GM21367 (cell line): ENCODE measurements at regions not wholly inside any gene's neighbourhood (a gene's known extent, or its start where the extent isn't known, plus 50 kb on each side); places are given as distances from the start of the nearest gene placed in this dataset.

Experiments
- ATAC-seq: cut with Tn5 transposase; IDR thresholded peaks from one replicate; pipeline ENCODE4 v1.9.1; 2021; ENCODE audit not compliant: unreplicated experiment

DNA sequence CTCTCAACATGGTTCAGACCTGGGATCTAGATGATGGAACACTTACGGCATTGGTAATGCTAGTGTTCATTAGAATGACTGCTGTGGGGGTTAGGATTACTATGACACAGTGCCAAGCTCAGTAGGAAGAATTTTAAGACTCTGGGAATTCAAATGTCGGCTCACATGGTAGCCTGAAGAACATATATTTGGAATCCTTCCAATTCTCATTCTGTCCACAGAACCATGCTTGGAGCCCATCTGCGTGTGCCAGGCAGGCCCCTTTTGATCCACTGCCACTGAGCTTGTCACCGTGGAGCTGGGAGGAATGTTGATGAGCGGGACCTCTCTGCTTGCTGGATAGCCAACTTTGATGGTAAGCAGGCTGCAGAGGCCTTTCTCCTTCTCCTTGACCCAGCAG, 322.0 kb upstream of the SOX11 start:
- ATAC-seq = no peak

DNA sequence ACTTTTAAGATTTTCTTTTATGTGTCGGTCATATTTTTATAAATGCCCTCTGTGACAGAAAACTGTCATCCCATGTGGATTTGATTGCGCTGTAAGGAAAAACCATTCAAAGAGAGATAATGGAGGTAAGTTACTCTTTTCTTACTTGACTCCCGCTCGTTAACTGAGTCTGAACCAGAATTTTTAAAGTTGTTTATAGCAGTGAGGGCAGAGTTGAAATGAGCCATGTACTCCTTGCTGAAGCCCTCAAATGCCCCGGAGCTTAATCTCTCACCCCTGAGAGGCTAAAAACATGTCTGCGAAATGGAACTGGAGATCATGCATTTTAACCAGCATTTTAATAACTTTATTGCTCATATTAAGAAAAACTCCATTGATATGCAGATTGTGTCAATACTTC, 320.0 kb upstream of the SOX11 start:
- ATAC-seq = no peak

DNA sequence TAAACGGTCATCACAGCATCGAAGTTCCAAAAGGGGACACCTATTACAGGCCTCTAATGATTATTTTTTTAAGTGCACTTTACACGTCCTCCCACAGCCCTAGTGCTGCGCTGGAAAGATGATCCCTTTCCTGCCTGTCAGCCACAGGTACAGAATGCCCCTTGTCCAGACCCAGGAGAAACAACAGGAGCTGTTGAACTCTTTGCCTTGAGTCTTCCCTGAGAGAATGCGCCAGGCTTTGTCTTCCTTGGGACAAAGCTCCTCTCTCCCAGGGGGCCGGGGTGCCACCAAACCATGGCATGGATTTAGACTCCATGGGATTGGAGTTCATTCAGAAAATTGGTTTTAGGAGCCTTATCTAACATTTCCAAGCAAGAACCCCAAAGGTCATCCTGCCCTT, 319.0 kb upstream of the SOX11 start:
- no peak for ATAC-seq

DNA sequence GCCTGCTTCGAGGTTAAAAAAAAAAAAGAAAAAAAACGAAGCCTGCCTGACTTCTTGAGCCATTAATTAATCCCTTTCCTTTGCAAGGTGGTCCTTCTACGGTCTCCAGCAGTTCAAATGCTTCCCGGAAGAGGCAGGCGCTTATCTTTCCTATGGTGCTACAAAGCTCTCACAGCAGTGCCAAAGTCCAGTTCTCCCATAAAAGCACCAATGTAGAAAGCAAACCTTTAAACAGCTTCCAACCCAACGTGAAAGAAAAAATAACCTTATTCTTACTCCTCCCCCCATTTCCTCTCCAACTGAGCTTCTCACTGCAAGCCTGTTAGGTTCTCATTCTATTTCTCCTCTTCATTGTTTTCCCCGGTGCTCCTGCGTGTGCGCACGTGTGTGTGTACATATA, 317.4 kb upstream of the SOX11 start:
- ATAC-seq = no peak

DNA sequence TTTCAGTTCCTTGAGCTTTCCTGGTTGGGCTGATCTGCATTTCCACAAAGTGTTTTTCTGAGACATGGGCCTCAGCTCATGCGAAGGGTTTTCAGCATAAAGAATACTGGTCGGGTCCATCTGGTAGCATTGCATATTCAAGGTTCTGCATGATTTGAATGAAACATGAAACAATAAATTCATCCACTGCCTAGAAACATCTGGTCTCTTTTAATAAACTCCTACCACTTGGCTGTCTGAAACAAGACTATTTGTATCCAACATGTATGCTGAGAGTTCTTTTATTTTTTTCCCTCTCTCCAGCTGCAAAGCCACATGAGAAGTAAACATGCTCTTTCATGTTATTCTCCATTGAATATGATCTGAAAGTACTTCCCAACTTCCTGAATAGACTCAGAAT, 314.9 kb upstream of the SOX11 start:
- no peak for ATAC-seq

DNA sequence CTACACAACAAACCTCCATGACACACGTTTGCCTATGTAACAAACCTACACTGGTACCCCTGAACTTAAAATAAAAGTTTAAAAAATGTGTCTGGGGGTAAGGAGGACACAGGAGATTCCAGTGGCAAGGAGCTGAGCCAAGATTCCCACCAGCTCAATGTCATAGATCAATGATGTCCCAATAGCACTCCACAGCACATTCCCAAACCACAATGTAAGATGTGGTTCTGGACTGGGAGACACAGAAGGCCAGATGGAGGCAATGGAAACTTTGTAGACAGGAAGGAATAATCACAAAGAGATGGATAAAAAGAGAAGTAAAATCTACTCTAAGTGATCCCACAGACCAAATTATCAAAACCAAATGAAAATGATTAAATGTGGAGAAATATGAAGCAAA, 312.4 kb upstream of the SOX11 start:
- no peak for ATAC-seq

DNA sequence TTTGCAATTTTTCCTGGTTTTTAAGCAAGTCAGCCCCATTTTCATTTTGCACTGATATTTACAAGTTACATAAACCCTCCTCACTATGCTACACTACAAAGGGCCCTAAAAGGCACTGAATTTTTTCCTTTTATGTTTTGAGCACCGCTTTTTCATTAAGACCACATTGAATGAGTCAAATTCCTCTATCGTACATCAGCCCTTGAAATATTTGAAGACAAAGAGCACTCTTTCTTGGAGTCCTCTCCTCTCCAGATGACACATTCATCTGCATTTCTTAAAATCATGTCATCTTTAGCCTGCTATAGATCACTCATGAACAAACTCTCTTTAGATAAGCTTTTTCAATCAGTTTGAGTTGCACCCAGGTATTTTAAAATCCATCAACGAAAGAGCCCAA, 306.6 kb upstream of the SOX11 start:
- no peak for ATAC-seq

DNA sequence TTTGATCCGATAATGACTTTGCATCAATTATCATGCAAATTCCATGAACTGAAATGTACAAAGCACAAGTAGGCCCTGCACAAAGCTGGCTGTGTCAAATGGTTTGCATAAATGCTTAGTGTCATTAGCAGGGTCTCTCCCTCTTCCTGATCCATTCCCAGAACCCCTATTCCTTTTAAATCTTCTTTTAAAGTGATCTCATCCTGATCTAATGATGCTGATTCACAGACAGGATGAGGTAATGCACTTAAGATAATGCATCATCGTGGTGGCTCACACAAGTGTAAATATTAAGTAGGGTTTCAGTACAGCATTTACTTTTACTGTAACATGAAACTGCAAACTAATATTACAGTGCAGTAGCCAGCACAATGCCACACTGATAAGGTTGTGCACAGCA, 304.8 kb upstream of the SOX11 start:
- ATAC-seq = no peak

DNA sequence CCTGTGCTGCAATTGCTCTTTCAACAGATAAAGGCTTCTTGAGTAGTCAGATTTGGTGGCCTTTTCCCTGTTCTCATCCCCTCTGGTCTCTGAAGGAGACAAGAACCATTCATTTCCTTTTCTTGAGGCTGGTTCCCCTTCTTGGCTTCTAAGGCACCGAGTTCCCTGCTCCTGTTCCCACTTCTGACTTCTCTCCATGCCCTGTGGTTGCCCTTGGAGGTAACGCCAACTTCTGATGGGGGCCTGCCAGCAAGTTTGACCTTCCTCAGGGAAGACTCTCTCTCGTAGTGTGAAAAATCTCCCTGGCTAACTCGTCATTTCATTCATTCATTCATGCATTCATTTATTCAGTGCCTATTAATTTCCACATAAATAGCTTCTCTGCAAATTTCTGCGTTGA, 302.4 kb upstream of the SOX11 start:
- no peak for ATAC-seq

DNA sequence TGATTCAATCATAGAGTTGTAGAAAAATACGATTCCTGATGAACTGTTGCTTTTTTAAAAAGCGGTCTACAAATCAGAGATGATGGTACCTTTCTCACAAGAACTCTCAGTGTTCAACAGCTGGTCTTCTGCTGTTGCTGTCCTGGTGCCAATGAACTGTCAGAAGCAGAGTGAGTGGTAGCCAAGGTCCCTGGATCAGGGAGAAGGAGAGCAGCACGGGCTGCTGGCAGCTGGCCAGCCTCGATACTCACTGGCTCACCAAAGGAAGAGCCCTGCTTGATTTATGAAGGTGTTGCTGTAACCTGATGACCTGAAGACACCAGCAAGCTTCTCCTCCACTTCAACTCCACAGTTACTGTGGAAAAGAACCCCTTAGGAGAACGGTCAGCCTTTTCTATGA, 300.8 kb upstream of the SOX11 start:
- ATAC-seq = no peak

DNA sequence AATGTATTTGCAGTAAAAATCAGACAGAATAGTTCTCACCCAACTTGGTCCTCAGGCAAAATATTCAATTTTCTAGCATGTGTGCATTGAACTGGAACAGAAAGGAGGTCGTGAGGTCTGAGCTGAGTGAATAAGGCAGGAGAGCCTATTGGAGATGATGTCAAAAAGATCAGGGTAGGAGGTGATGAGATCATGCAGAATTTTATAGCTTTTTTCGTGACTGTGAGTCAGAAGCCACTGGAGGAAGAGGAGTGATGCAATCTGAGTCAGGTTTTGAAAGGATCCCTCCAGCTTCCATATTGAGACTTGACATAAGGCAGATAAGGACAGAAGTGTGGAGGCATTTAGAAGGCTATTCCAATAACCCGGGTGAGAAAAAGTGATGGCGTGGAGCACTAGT, 299.5 kb upstream of the SOX11 start:
- ATAC-seq = no peak

DNA sequence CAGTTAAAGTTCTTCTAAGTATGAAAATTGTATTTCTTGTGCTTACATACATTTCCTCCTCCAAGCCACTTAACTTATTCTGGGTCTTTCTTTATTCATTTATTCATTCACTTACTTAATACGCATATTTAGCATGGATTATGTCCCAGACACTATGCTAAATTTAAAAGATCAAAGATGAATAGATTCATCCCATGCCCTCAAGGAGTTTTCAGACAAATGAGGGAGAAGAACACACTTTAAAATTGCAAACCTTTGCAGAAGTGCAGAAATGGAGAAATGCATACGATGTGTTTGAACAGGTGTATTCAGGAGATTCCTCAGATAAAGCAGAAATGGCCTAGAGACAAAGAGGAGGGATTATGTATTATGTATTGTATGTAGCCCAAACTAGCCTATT, 298.7 kb upstream of the SOX11 start:
- no peak for ATAC-seq

DNA sequence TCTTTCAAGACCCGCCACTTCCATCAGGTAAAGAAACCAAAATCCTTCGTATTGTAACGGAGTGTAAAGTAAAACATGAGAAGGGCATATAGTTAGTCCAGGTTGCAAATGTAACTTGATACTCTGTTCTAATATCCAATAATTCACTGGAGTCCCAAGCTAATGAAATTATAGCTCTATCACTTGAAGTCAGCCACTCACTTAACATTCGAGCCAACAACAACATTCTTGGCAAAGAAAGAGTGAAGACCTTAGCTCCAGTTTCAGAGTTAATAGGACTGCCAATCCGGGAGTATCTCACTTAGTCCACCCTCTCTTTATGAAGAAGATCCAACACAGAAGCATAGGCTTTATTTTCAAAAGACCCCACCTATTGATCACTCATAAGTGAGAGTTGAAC, 298.0 kb upstream of the SOX11 start:
- no peak for ATAC-seq

DNA sequence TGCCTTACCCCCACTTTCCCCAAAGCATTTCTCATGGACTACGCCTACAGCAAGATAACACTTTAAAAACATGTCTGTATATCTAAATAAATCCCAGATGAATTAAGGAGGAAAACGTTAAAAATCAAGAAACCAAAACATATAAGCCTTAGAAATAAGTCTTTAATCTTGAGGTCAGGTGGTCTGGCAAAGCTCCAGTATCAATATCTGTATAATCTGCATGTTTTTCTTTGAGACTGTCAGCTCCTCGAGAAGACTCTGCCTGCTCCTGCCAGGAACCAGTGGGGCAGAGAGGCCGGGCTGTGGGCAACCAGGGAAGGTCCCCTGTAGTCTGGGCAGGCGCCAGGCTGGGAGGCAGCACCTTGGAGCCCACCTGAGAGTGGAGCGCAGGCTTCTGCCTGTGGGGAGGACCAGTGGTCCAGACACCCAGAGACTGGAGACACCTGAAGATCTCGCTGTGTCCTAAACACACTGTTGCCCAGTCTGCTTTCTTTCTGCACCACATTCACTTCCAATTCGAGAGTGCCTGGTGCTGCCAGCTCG, 291.0 kb upstream of the SOX11 start:
- ATAC-seq = no peak

DNA sequence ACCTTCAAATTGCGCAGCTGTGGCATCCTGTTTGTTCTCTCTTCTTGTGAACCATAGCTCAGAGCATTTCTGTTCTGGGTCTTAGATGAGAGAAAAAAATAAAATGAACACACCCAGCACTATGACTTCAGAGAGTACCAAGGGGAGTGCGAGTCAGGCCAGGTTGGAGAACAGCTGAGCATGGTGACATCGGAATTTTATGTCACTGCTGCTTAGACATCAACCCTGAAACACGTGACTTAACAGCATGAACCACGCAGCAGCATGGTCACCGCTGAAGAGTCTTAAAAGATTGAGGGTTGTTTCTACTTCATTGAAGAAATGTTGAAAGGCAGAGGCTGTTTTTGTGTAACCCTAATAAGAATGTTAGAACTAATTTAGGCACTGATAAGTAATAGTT, 288.8 kb upstream of the SOX11 start:
- ATAC-seq = no peak

DNA sequence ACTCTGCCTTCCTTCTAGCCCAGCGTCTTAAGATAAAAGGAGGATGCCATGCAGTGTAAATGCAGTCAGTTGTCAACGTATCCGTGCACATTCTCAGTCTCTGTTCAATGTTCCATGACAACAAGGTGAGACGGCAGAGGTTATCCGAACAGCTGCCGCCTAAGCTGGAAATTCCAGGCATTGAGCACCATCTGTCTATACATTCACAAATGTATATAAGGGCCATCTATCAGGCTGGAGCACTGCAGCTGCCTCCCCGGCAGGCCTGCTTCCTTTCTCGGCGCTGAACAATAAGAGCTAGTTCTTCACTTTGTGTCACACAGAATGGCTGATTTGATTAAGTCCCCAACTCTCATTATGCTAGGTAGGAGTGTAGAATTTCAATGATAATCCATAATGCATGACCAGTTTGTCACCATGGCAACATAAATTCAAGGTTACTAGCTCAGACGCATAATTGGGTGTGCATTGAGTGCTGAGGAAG, 282.2 kb upstream of the SOX11 start:
- no peak for ATAC-seq

DNA sequence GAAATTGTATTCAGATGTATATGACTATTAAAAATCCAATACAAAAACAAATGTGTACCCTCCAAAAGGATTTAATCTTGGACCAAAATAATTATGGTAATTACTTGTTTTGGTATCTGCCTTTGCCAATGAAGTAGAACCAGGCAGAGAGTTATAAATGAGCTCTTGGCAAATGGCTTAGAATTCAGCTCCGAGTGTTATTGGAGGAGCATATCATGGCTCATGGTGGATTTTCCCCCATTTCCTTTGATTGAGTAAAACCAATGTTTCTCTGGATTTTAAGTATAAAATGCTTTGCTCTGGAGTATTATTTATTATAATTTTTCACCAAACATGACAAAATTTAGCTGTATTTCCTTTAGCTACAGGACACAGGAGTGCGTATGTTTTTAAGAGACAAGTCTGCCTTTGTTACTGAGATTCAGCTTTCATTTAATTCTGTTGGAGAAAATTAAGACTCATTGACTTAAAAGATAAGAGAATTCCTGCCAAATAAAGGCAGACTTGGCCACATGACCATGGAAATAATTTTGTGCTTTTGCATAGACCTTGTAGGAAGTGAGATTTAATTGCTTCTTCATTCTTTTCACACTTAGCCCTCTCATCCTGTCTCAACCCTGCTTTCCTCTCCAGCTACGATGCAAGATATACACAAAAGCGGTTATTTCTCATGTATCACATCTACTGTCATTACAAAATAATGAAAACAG, 281.0 kb upstream of the SOX11 start:
- ATAC-seq = no peak

DNA sequence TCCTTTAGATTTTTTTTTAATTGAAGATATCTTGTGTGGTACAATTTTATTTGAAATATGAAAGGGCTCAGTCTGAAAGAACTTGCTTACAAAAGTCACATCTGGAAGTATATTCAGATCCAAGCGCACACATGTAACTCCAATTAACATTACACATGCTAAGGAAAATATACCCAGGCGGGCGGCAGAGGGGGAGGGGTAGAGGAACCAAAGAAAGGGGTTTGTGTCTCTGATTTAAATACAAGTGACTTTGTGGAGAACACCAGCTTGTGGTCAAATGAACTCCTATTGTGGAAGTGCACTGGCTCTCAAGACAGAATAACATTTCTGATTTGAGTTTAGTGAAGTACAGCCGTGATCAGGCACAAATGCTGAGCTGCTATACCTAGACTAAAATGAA, 280.2 kb upstream of the SOX11 start:
- no peak for ATAC-seq

DNA sequence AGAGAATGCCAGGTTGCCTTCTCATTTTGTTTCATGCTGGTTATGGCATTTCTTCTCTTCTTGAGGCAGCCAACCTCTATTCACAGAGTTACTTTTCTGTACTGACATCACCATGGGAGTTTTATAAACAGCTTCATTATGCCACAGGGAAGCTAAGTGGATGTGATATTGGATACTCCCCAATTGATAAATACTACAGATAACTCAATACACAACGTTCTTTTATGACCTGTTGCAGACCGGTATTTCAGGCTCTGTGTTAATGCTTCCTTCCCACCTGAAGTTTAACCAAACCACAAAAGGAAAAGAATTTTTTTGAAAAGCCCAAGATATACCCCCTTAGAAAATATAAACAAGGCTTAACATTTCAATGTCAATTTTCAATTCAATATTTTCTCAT, 258.3 kb upstream of the SOX11 start:
- ATAC-seq = no peak

DNA sequence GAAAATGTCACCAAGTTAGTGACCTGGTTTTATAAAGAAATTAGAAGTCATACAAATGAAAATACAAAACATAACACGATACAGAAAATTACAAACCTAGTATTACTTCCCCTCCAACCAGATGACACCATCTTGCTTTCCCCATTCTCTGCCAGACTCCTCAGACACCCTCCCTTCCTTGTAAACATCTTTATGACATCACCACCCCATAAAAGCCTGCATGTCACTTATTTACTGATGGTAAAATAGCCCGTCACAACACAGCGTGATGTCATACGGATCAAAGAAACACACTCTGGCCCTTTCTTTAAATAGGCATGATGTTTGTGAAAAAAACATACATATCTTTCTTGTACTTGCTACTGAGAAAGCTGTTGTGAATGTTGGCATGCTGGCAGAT, 254.8 kb upstream of the SOX11 start:
- ATAC-seq = no peak

DNA sequence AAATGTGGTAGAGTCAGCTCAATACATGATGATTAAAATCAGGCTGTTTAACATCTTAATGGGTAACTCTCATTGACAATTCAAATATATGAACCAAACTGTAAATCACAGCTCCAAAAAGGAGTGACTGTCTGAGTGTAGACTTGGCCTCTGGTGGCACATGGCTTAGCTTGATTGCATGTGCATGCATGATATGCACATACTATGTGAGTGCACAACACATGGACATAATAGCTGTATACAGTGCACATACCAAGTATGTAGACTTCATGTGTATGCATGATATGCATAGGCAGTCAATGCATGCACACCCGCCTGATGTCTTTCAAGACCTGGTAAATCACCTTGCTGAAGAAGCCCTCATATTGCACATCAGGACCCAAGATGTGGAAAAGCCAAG, 252.0 kb upstream of the SOX11 start:
- ATAC-seq = no peak

DNA sequence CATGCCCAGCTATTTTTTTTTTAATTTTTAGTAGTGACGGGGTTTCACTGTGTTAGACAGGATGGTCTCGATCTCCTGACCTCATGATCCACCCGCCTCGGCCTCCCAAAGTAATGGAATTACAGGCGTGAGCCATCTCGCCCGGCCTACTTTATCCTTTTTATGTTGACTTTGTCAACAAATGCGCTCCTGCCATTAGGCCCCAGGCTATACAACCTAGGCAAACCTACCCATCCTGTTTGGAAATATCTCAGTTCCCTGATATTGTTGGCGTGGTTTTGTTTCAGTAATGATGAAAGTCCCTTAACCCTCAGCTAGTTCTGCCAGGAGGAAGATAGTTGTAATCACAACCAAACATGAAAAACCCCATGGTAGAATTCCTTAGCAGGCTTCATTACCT, 249.4 kb upstream of the SOX11 start:
- no peak for ATAC-seq

DNA sequence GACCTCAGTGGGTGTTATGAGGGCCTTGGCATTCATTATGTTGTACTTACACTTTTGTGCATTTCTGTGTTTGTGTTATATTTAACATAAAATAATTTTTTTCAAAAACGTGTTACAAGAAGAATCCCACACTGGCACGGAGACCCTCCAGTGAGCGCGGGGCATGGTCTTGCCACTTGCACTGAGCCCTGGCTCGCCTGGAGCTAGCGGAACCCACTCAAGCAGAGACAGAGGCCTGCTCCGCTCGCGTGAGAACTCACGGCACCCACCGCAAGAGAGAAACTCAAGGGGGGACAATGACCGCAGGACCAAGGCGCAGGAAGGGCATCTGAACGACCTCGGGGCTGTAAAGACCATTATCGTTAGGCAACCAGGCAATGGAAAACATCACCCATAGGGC, 248.0 kb upstream of the SOX11 start:
- ATAC-seq = no peak
